ENCODE measurements at regions not wholly inside any gene's neighbourhood (a gene's known extent, or its start where the extent isn't known, plus 50 kb on each side); places are given as distances from the start of the nearest gene placed in this dataset.

- TF ChIP-seq CTCF (conservative IDR thresholded peaks at IDR 0.05; ENCODE audit: low read depth in 2 of 2), result no peak
- no peak for TF ChIP-seq ZNF331 (CRISPR knock-in tag; IDR thresholded peaks at IDR 0.05; ENCODE audit: low read depth)
- no peak for TF ChIP-seq POLR2AphosphoS5 (IDR thresholded peaks at IDR 0.05; ENCODE audit: low read depth)
- no peak for TF ChIP-seq REST (IDR thresholded peaks at IDR 0.05; ENCODE audit: unreplicated experiment)
- no peak for TF ChIP-seq CREB1 (CRISPR knock-in tag; IDR thresholded peaks at IDR 0.05; ENCODE audit: low read depth)
- no peak for TF ChIP-seq EZH2 (IDR thresholded peaks at IDR 0.05; ENCODE audit: low read depth, unreplicated experiment)
- TF ChIP-seq ETS1 (IDR thresholded peaks at IDR 0.05), result no peak
- no peak for TF ChIP-seq NANOG (IDR thresholded peaks at IDR 0.05; ENCODE audit: borderline replicate concordance)
- no peak for TF ChIP-seq JUNB (IDR thresholded peaks at IDR 0.05; ENCODE audit: unreplicated experiment)
- TF ChIP-seq ZNF462 (CRISPR knock-in tag; IDR thresholded peaks at IDR 0.05), result no peak
These were observed 566.0 kb downstream of the AJAP1 start for GRCh38 chr1:5220421-5220820.
